PC-9 (cell line): ENCODE measurements at regions not wholly inside any gene's neighbourhood (a gene's known extent, or its start where the extent isn't known, plus 50 kb on each side); places are given as distances from the start of the nearest gene placed in this dataset.

Experiments used
- EZH2 ChIP-seq: fragments of 200-600 bp; sonication (generic); IDR thresholded peaks from 2 replicates; pipeline ENCODE4 v1.8.0; 2017; ENCODE audit warnings: antibody characterized with exemption, low read depth
- TF ChIP-seq, protein P1 (sequence below): fragments of 200-600 bp; sonication (generic); conservative IDR thresholded peaks from 2 replicates; pipeline ENCODE4 v1.6.1; 2017; ENCODE audit warnings: mixed run types, antibody characterized with exemption, mild to moderate bottlenecking, moderate library complexity

GRCh38 chr16:13665876-13666275 lies 254.1 kb upstream of the ERCC4 start:
- no peak for TF ChIP-seq EZH2
- TF ChIP-seq, protein P1, sequence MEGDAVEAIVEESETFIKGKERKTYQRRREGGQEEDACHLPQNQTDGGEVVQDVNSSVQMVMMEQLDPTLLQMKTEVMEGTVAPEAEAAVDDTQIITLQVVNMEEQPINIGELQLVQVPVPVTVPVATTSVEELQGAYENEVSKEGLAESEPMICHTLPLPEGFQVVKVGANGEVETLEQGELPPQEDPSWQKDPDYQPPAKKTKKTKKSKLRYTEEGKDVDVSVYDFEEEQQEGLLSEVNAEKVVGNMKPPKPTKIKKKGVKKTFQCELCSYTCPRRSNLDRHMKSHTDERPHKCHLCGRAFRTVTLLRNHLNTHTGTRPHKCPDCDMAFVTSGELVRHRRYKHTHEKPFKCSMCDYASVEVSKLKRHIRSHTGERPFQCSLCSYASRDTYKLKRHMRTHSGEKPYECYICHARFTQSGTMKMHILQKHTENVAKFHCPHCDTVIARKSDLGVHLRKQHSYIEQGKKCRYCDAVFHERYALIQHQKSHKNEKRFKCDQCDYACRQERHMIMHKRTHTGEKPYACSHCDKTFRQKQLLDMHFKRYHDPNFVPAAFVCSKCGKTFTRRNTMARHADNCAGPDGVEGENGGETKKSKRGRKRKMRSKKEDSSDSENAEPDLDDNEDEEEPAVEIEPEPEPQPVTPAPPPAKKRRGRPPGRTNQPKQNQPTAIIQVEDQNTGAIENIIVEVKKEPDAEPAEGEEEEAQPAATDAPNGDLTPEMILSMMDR, result no peak
